ENCODE measurements at regions not wholly inside any gene's neighbourhood (a gene's known extent, or its start where the extent isn't known, plus 50 kb on each side); places are given as distances from the start of the nearest gene placed in this dataset.

DNA sequence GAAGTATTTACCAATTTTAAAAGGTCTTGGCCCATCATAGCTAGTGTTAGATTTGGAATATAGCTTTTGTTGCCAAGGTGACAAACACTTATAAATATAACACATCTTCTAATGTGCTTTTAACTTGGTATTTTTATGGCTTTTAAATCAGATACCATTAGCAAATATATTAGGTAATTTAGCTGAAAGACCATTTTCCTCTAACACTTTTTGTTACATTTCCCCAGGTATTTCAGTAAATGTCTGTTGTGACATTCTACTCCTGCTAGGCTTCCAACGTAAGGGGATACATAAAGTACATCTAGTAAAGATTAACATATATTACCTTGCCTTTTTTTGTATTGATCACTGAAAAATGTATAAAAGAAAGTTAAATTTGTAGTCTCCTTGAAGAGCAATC is 75.0 kb upstream of the SEM1 start:
- no peak overlapping the region for H3K27ac ChIP-seq (replicated peaks)
- no peak overlapping the region for H3K4me3 ChIP-seq (replicated peaks; ENCODE audit: insufficient read depth, low read length)
- TF ChIP-seq, protein P1, sequence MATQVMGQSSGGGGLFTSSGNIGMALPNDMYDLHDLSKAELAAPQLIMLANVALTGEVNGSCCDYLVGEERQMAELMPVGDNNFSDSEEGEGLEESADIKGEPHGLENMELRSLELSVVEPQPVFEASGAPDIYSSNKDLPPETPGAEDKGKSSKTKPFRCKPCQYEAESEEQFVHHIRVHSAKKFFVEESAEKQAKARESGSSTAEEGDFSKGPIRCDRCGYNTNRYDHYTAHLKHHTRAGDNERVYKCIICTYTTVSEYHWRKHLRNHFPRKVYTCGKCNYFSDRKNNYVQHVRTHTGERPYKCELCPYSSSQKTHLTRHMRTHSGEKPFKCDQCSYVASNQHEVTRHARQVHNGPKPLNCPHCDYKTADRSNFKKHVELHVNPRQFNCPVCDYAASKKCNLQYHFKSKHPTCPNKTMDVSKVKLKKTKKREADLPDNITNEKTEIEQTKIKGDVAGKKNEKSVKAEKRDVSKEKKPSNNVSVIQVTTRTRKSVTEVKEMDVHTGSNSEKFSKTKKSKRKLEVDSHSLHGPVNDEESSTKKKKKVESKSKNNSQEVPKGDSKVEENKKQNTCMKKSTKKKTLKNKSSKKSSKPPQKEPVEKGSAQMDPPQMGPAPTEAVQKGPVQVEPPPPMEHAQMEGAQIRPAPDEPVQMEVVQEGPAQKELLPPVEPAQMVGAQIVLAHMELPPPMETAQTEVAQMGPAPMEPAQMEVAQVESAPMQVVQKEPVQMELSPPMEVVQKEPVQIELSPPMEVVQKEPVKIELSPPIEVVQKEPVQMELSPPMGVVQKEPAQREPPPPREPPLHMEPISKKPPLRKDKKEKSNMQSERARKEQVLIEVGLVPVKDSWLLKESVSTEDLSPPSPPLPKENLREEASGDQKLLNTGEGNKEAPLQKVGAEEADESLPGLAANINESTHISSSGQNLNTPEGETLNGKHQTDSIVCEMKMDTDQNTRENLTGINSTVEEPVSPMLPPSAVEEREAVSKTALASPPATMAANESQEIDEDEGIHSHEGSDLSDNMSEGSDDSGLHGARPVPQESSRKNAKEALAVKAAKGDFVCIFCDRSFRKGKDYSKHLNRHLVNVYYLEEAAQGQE (IDR thresholded peaks at IDR 0.05; ENCODE audit: insufficient replicate concordance, low read depth): no peak
- no peaks in the 10 kb centered on the region for H3K27me3 ChIP-seq (ENCODE audit: insufficient read depth, poor library complexity, severe bottlenecking)
- DNase-seq (ENCODE audit: low read depth in 1 of 2, low spot score in 1 of 2): no peak

DNA sequence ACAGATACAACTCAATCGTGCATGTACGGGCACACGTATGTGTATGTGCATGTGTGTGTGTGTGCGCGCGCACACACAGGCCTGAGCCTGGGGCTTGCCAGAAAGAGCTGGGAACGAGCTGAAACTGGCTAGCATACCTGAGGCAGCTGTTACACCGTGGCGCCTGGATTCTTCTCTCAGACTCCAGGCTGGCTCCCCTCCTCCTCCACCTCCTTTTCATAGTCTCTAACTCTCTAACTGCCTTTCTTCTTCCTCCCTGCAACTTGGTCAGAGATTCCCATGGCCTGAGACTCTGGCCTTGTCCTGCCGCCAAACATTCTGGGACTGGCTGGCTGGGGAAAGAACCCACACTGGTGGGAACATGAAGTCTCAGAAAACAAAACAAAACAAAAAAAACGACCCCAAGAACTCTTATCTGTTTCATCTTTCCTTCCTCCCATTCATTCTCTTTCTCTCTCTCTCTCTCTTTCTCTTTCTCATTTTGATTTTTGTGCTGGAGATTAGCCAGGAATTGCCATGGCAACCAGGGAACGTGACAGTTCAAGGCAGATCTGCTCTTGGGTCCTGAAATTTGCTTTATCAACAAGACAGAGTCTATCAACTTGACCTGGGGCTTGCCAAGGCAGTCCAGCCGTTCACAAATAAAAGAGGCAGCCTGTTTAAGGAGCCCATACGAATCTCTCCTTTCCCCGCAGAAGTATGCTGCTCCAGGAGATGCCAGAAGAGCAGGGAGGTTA is 76.8 kb upstream of the SEM1 start:
- Histone ChIP-seq H3K27me3 (ENCODE audit: insufficient read depth, poor library complexity, severe bottlenecking) (no peaks in the 10 kb centered on the region), H3K4me3 (replicated peaks; ENCODE audit: insufficient read depth, low read length) (no peak overlapping the region), H3K27ac (replicated peaks) (no peak overlapping the region)
- DNase-seq (ENCODE audit: low read depth in 1 of 2, low spot score in 1 of 2): no peak
- TF ChIP-seq SPI1 (IDR thresholded peaks at IDR 0.05; ENCODE audit: borderline replicate concordance, low read depth) (no peak), GABPA (IDR thresholded peaks at IDR 0.05; ENCODE audit: low read depth) (no peak)
- TF ChIP-seq, protein P2, sequence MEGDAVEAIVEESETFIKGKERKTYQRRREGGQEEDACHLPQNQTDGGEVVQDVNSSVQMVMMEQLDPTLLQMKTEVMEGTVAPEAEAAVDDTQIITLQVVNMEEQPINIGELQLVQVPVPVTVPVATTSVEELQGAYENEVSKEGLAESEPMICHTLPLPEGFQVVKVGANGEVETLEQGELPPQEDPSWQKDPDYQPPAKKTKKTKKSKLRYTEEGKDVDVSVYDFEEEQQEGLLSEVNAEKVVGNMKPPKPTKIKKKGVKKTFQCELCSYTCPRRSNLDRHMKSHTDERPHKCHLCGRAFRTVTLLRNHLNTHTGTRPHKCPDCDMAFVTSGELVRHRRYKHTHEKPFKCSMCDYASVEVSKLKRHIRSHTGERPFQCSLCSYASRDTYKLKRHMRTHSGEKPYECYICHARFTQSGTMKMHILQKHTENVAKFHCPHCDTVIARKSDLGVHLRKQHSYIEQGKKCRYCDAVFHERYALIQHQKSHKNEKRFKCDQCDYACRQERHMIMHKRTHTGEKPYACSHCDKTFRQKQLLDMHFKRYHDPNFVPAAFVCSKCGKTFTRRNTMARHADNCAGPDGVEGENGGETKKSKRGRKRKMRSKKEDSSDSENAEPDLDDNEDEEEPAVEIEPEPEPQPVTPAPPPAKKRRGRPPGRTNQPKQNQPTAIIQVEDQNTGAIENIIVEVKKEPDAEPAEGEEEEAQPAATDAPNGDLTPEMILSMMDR (IDR thresholded peaks at IDR 0.05; ENCODE audit: insufficient read depth, low read length): no peak

DNA sequence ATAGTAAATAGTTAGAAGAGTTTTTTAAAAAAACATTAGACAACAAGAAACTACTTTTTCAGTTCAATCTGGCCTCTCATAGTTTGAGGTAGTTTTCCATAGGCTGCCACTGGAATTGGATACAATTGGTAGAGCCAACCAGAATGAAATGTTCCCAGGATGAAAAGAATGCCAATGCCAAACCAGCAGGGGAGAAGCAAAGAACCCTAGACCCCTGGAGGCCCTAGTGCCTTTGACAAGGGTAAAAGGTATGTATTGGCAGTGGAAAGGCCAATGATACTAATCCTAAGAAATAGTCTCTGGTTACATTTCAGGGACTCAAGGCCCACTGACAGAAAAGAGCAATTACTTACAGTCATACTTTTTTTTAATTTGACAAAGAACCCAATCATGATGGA is 77.4 kb upstream of the SEM1 start:
- no peak for DNase-seq (ENCODE audit: low read depth in 1 of 2, low spot score in 1 of 2)

DNA sequence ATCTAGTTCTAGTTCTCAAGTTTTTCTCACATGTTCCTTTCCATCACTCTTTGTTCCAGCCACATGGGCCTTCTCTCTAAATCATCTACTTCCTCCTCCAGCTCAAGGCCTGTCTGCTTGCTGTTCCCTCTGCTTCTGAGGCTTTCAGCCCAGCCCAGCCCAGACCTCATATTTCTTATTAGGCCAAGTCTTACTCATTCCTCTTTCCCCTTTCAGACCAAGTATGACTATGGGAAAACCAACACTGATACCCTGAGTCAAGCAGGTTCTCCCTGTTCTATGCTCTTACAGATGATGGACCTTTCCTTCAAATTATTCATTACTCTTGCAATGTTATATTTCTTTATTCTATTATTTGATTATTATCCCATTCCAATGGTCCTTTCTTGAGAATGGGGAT is 80.3 kb upstream of the SEM1 start:
- H3K27me3 ChIP-seq (ENCODE audit: insufficient read depth, poor library complexity, severe bottlenecking): peaks cover 3% of the 10 kb centered on the region
- no peak for TF ChIP-seq GABPA (IDR thresholded peaks at IDR 0.05; ENCODE audit: low read depth)
- TF ChIP-seq POLR2AphosphoS5 (IDR thresholded peaks at IDR 0.05; ENCODE audit: low read depth): no peak
- TF ChIP-seq, protein P2 (IDR thresholded peaks at IDR 0.05; ENCODE audit: insufficient read depth, low read length): no peak
- no peak for TF ChIP-seq SPI1 (IDR thresholded peaks at IDR 0.05; ENCODE audit: borderline replicate concordance, low read depth)
- TF ChIP-seq, protein P1 (IDR thresholded peaks at IDR 0.05; ENCODE audit: insufficient replicate concordance, low read depth): no peak
- no peak overlapping the region for H3K27ac ChIP-seq (replicated peaks)
- DNase-seq (ENCODE audit: low read depth in 1 of 2, low spot score in 1 of 2): no peak
- H3K4me3 ChIP-seq (replicated peaks; ENCODE audit: insufficient read depth, low read length): no peak overlapping the region

More for the DNA sequence above, 77.4 kb upstream of the SEM1 start:
- TF ChIP-seq SPI1 (IDR thresholded peaks at IDR 0.05; ENCODE audit: borderline replicate concordance, low read depth) (no peak), GABPA (IDR thresholded peaks at IDR 0.05; ENCODE audit: low read depth) (no peak), POLR2AphosphoS5 (IDR thresholded peaks at IDR 0.05; ENCODE audit: low read depth) (no peak)
- TF ChIP-seq, protein P1 (IDR thresholded peaks at IDR 0.05; ENCODE audit: insufficient replicate concordance, low read depth): no peak
- TF ChIP-seq, protein P2 (IDR thresholded peaks at IDR 0.05; ENCODE audit: insufficient read depth, low read length): no peak
- Histone ChIP-seq H3K27me3 (ENCODE audit: insufficient read depth, poor library complexity, severe bottlenecking) (no peaks in the 10 kb centered on the region), H3K27ac (replicated peaks) (no peak overlapping the region), H3K4me3 (replicated peaks; ENCODE audit: insufficient read depth, low read length) (no peak overlapping the region)

Data from HL-60 (cell line).